Keratinocyte (primary cell): ENCODE measurements at regions not wholly inside any gene's neighbourhood (a gene's known extent, or its start where the extent isn't known, plus 50 kb on each side); places are given as distances from the start of the nearest gene placed in this dataset.

Experiments used
- CTCF ChIP-seq, 3 experiments: IDR thresholded peaks in 1 of 3; conservative IDR thresholded peaks in 1 of 3; optimal IDR thresholded peaks in 1 of 3; 2 replicates in 2 of 3; 3 replicates in 1 of 3; pipeline versions ENCODE3 to v1.5.1; 2011; ENCODE audit warnings: low read length in 3 of 3, mild to moderate bottlenecking in 3 of 3, moderate library complexity in 2 of 3, control low read depth in 1 of 3, inconsistent platforms in 1 of 3; ENCODE audit not compliant: insufficient read depth in 2 of 3; ENCODE audit errors: extremely low read depth in 1 of 3
- EZH2 ChIP-seq: IDR thresholded peaks from one replicate; pipeline ENCODE4 v1.6.1; 2012; ENCODE audit warnings: inconsistent platforms, mild to moderate bottlenecking, low read length, moderate library complexity

- TF ChIP-seq CTCF (optimal IDR thresholded peaks at IDR 0.05 in 1 of 3, IDR thresholded peaks at IDR 0.05 in 1 of 3, conservative IDR thresholded peaks at IDR 0.05 in 1 of 3; ENCODE audit: extremely low read depth in 1 of 3, insufficient read depth in 2 of 3, low read length in 3 of 3), result no peak
- TF ChIP-seq EZH2, result no peak
These were observed 106.3 kb upstream of the EOLA2 start for GRCh38 chrX:150044556-150044955.
